GM12878 (cell line): ENCODE measurements at regions not wholly inside any gene's neighbourhood (a gene's known extent, or its start where the extent isn't known, plus 50 kb on each side); places are given as distances from the start of the nearest gene placed in this dataset.

Experiments
- ATAC-seq: fragments of 200-7000 bp; cut with Tn5 transposase; 3 replicates; pipeline ENCODE4 v1.9.1; 2020; ENCODE audit warnings: mild to moderate bottlenecking, moderate library complexity
- BruUV-seq: library from RNA; stranded (reverse); fragments of 400-500 nt; replicated peaks from 2 replicates; lab custom pipeline; 2021; lab: Mats Ljungman, UMichigan
- CTCF ChIA-PET: fragments of 300-600 bp; sonication (Branson Sonifier 250); formaldehyde crosslinking; extraction: SDS; loops from one replicate; lab custom pipeline; 2021; ENCODE audit warnings: inconsistent platforms; lab: Yijun Ruan, JAX
- POLR2A ChIA-PET: fragments of 350-600 bp; formaldehyde crosslinking; extraction: SDS; loops from one replicate; lab custom pipeline; 2021; ENCODE audit warnings: inconsistent platforms; lab: Charles Lee
- RAD21 ChIA-PET: fragments of 300-600 bp; sonication (Branson Sonifier 250); formaldehyde crosslinking; loops from one replicate; lab custom pipeline; 2023; ENCODE audit warnings: antibody characterized with exemption; ENCODE audit not compliant: unreplicated experiment; lab: Charles Lee
- SMC1A ChIA-PET: fragments of 300-600 bp; sonication (Branson Sonifier 250); formaldehyde crosslinking; loops from one replicate; lab custom pipeline; 2023; ENCODE audit not compliant: unreplicated experiment, uncharacterized antibody; lab: Charles Lee
- DNase-seq: peaks from one replicate; pipeline ENCODE4 v3.0.0-alpha.2; 2011; ENCODE audit warnings: low read depth, low spot score
- FAIRE-seq: peaks from 3 replicates; lab custom pipeline; 2011; peaks lifted over from hg19 to GRCh38; lab: Jason Lieb, UNC
- H2AFZ ChIP-seq: 2 replicates; pipeline ENCODE4 v1.6.0; 2011; ENCODE audit warnings: low read depth, low read length, control low read depth; ENCODE audit not compliant: control insufficient read depth
- H3K27ac ChIP-seq: 2 replicates; pipeline ENCODE4 v1.5.1; 2011; ENCODE audit warnings: control low read depth; ENCODE audit not compliant: control insufficient read depth, insufficient read depth
- H3K27me3 ChIP-seq, 2 experiments: replicated peaks in 1 of 2; 2 replicates each; pipeline versions ENCODE4 v1.6.0 to v1.6.1; 2011; ENCODE audit warnings: low read length in 1 of 2; ENCODE audit not compliant: control insufficient read depth in 2 of 2, insufficient read depth in 2 of 2
- H3K36me3 ChIP-seq, 2 experiments: 2 replicates each; pipeline ENCODE4 v1.5.1; 2011; ENCODE audit warnings: low read length in 1 of 2; ENCODE audit not compliant: control insufficient read depth in 2 of 2, insufficient read depth in 2 of 2
- H3K4me1 ChIP-seq: 2 replicates; pipeline ENCODE4 v1.6.1; 2011; ENCODE audit warnings: mild to moderate bottlenecking, low read length, moderate library complexity, mixed read lengths; ENCODE audit not compliant: control insufficient read depth, insufficient read depth
- H3K4me2 ChIP-seq: 2 replicates; pipeline ENCODE4 v1.6.0; 2011; ENCODE audit warnings: control low read depth; ENCODE audit not compliant: control insufficient read depth, insufficient read depth
- H3K4me3 ChIP-seq: fragments of 200-600 bp; sonication (generic); 2 replicates; pipeline ENCODE4 v1.5.1; 2016
- H3K79me2 ChIP-seq: 2 replicates; pipeline ENCODE4 v1.6.0; 2011; ENCODE audit warnings: low read length; ENCODE audit not compliant: control insufficient read depth, insufficient read depth
- H3K9ac ChIP-seq: 2 replicates; pipeline ENCODE4 v1.8.0; 2011; ENCODE audit warnings: low read length, control low read depth, mixed read lengths; ENCODE audit not compliant: control insufficient read depth, insufficient read depth
- H3K9me3 ChIP-seq: replicated peaks from 3 replicates; pipeline ENCODE4 v1.5.1; 2011; ENCODE audit warnings: mild to moderate bottlenecking, low read length; ENCODE audit not compliant: control insufficient read depth, insufficient read depth
- H4K20me1 ChIP-seq: 2 replicates; pipeline ENCODE4 v1.6.0; 2011; ENCODE audit not compliant: control insufficient read depth, insufficient read depth
- BMI1 ChIP-seq: fragments of 450-650 bp; IDR thresholded peaks from 2 replicates; pipeline ENCODE4 v1.6.1; 2016; ENCODE audit warnings: mild to moderate bottlenecking, moderate library complexity, borderline replicate concordance
- CHD2 ChIP-seq: IDR thresholded peaks from 2 replicates; pipeline ENCODE4 v1.6.1; 2011; ENCODE audit warnings: low read depth, low read length, improper control_type of control experiment, borderline replicate concordance
- EED ChIP-seq: sonication (generic); IDR thresholded peaks from 2 replicates; pipeline ENCODE4 v1.6.1; 2016; ENCODE audit warnings: antibody characterized with exemption, low read depth
- MYB ChIP-seq: fragments of 150-350 bp; IDR thresholded peaks from 2 replicates; pipeline ENCODE4 v1.6.1; 2014; ENCODE audit warnings: mild to moderate bottlenecking, low read depth, low read length, borderline replicate concordance
- NFXL1 ChIP-seq: fragments of 450-650 bp; IDR thresholded peaks from 2 replicates; pipeline ENCODE4 v1.6.1; 2017; ENCODE audit warnings: antibody characterized with exemption, mild to moderate bottlenecking, borderline replicate concordance
- PML ChIP-seq: IDR thresholded peaks from 2 replicates; pipeline ENCODE4 v1.6.1; 2012; ENCODE audit warnings: low read length, inconsistent platforms
- POLR2A ChIP-seq: IDR thresholded peaks from 2 replicates; pipeline ENCODE4 v1.6.1; 2011; ENCODE audit warnings: low read depth, mild to moderate bottlenecking, low read length
- TCF7 ChIP-seq: IDR thresholded peaks from 2 replicates; pipeline ENCODE4 v1.6.1; 2014; ENCODE audit warnings: antibody characterized with exemption, borderline replicate concordance
- ZNF217 ChIP-seq: fragments of 450-650 bp; IDR thresholded peaks from 2 replicates; pipeline ENCODE4 v1.6.1; 2017; ENCODE audit warnings: antibody characterized with exemption, mild to moderate bottlenecking
- in situ Hi-C: fragments of 300-500 bp; cut with MboI; formaldehyde crosslinking; loops from 9 replicates; pipeline ENCODE4 v1.14.3; 2018; ENCODE audit warnings: mixed read lengths
- intact Hi-C: fragments of 100-400 bp; cut with micrococcal nuclease; formaldehyde crosslinking; loops from one replicate; pipeline ENCODE4 v1.14.2; 2022; ENCODE audit not compliant: unreplicated experiment
- TF ChIP-seq, protein P1 (sequence below): IDR thresholded peaks from 2 replicates; pipeline ENCODE4 v1.6.1; 2011; ENCODE audit warnings: low read depth, low read length, improper control_type of control experiment, borderline replicate concordance
- TF ChIP-seq, protein P2 (sequence below): IDR thresholded peaks from 2 replicates; pipeline ENCODE4 v1.6.1; 2011; ENCODE audit warnings: mild to moderate bottlenecking, low read depth, low read length, moderate library complexity; ENCODE audit not compliant: insufficient replicate concordance

DNA sequence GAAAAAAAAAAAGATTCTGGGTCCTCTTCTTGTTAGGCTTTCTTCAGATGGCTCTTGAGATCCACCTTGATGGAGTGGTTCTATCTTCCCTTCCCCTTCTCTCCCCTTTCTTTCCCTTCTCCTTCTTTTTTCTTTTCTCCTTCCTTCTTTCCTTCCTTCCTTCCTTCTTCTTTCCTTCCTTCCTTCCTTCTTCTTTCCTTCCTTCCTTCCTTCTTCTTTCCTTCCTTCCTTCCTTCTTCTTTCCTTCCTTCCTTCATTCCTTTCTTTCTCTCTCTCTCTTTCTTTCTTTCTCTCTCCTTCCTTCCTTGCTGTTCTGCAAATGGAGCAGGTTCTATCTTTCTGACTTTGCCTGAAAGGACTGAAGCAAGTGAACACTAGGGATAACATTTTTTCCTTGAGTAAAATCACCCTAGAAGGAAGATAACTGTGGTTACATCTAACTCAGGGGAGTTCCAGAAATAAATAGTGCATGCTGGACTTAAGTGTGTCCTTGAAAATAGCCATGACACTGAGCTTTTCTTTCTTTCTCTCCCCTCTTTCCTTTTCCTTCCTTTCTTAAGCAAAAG, 68.8 kb upstream of the SEC14L1 start:
- no peak for FAIRE-seq
- Histone ChIP-seq H3K79me2 (no peaks in the 10 kb centered on the region), H3K4me2 (no peak overlapping the region), H3K4me3 (no peak overlapping the region), H3K36me3 (no peaks in the 10 kb centered on the region), H3K4me1 (no peaks in the 10 kb centered on the region), H3K9me3 (no peaks in the 10 kb centered on the region), H2AFZ (no peak overlapping the region)
- ChIA-PET SMC1A (no interaction called here), RAD21 (no interaction called here), POLR2A (no interaction called here)
- no peak for DNase-seq
- ATAC-seq: no peak
- BruUV-seq: no TSS peak
- in situ Hi-C loops: no loop called here
- TF ChIP-seq POLR2A (no peak), NFXL1 (no peak), TCF7 (no peak), MYB (no peak), ZNF217 (no peak), CHD2 (no peak), EED (no peak), PML (no peak), BMI1 (no peak)
- TF ChIP-seq, protein P1, sequence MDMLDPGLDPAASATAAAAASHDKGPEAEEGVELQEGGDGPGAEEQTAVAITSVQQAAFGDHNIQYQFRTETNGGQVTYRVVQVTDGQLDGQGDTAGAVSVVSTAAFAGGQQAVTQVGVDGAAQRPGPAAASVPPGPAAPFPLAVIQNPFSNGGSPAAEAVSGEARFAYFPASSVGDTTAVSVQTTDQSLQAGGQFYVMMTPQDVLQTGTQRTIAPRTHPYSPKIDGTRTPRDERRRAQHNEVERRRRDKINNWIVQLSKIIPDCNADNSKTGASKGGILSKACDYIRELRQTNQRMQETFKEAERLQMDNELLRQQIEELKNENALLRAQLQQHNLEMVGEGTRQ: no peak
- TF ChIP-seq, protein P2, sequence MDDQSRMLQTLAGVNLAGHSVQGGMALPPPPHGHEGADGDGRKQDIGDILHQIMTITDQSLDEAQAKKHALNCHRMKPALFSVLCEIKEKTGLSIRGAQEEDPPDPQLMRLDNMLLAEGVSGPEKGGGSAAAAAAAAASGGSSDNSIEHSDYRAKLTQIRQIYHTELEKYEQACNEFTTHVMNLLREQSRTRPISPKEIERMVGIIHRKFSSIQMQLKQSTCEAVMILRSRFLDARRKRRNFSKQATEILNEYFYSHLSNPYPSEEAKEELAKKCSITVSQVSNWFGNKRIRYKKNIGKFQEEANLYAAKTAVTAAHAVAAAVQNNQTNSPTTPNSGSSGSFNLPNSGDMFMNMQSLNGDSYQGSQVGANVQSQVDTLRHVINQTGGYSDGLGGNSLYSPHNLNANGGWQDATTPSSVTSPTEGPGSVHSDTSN: no peak
- TF ChIP-seq, all 136 proteins: peak for 0
- CTCF ChIA-PET: interaction anchor here (1.3 kb wide), 1 partner anchor 390 kb away, joined by 3 read pairs; no protein-coding TSS in a partner anchor
- intact Hi-C loops: no loop called here
- Histone ChIP-seq H3K27me3 (peaks cover 0 to 3% of the 10 kb centered on the region in 2 experiments; a peak in 2 of 4 replicates), H3K9ac (no peak overlapping the region), H3K27ac (no peak overlapping the region), H4K20me1 (no peaks in the 10 kb centered on the region)
